ENCODE measurements at regions not wholly inside any gene's neighbourhood (a gene's known extent, or its start where the extent isn't known, plus 50 kb on each side); places are given as distances from the start of the nearest gene placed in this dataset.

- DNase-seq (ENCODE audit: low read depth): no peak
Measured at GRCh38 chr6:165875946-165876345, 212.9 kb upstream of the PDE10A start.

DNA sequence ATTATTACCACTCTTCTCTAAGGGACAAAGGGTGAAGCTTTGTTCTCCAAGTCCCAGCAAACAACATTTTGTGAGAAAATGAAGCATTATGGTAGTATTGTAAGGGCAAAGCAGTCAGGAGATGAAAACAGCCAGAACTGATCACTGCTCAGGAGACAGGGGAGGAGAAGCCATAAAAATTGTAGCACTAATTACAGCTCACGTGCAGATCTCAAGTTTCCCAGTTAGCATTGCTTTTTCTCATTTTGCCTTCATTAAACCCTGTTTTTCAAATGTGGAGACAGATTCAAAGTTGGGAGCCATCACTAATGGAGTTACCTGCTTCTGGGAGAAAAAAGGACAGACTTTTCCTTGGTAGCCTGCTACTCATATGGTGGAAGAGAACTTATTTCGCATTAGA lies 210.9 kb upstream of the PDE10A start:
- DNase-seq (ENCODE audit: low read depth): no peak

GRCh38 chr6:165872811-165873210 lies 209.8 kb upstream of the PDE10A start:
- no peak for DNase-seq (ENCODE audit: low read depth)

DNA sequence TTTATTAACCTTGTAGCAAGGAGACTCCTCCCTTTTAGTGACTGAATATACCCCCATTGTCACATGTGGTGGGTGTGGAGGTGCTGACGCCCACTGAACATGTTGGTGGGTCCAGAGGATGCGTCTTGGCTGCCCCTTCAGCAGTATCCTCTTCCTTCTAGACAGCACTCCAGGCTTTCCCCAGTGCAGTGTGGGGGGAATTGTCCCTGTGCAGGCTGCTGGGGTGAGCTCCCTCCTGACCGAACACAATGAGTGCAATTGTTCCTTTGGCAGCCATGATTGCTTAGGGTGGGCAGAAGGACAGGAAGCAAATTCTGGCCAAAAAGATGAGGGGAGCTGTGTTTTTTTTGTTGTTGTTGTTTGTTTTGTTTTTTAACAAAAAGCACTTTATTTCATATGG lies 209.3 kb upstream of the PDE10A start:
- no peak for DNase-seq (ENCODE audit: low read depth)

- DNase-seq (ENCODE audit: low read depth): no peak
Measured at GRCh38 chr6:165871571-165871970, 208.5 kb upstream of the PDE10A start.

GRCh38 chr6:165869526-165869925 lies 206.5 kb upstream of the PDE10A start:
- no peak for DNase-seq (ENCODE audit: low read depth)

GRCh38 chr6:165864925-165865324 lies 201.9 kb upstream of the PDE10A start:
- no peak for DNase-seq (ENCODE audit: low read depth)

- DNase-seq (ENCODE audit: low read depth): no peak
Measured at GRCh38 chr6:165864218-165864617, 201.2 kb upstream of the PDE10A start.

- no peak for DNase-seq (ENCODE audit: low read depth)
Measured at GRCh38 chr6:165863801-165864200, 200.8 kb upstream of the PDE10A start.

DNA sequence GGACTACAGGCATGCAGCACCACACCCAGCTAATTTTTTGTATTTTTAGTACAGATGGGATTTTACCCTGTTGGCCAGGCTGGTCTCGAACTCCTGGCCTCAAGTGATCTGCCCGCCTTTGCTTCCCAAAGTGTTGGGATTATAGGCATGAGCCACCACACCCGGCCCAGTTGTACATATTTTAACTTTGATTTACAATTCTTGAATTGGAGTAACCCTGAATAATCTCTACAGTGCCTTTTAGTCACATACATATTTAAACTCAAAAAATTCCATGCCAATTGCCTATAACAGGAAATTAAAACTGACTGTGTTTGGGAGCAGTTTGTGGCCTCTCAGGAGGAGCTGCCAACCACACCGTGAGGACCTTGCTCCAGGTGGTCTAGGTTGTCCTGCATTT lies 199.8 kb upstream of the PDE10A start:
- DNase-seq (ENCODE audit: low read depth): no peak

DNA sequence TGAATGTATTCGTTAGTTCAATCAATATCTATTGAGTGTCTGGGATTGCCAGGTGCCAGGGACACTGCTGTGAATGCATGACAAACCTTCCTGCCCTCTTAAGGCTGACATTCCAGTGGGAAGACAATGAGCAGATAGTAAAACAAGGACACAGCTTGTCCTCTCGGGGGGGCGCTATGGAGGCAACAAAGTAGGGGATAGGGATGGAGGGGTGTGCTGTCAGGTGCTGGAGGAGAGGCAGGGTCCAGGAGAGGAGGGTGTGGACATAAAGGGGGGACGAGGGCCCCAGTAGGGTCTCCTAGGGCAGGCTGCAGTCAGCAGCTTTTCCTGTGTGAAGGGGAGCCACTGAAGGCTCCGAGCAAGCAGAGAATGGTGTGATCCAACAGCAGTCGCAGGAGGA lies 198.2 kb upstream of the PDE10A start:
- DNase-seq (ENCODE audit: low read depth): no peak

DNA sequence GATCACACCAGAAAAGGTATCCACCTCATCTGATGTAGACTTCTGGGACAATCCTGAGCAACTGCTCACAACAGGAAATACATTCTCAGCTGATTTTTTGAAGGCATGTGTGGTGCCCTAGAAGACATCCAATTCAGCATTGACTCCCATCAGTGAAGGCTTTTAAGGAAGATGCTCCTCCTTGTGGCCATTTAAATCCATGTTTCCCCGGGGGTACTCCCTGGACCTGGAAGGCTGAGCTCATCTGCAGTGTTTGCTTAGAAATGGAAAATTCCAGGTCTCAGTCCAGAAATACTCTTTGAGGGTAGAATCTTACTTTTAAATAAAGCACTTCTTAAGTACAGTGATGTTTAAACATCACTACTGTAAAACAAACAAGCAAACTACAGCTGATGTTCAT lies 195.5 kb upstream of the PDE10A start:
- DNase-seq (ENCODE audit: low read depth): no peak

DNA sequence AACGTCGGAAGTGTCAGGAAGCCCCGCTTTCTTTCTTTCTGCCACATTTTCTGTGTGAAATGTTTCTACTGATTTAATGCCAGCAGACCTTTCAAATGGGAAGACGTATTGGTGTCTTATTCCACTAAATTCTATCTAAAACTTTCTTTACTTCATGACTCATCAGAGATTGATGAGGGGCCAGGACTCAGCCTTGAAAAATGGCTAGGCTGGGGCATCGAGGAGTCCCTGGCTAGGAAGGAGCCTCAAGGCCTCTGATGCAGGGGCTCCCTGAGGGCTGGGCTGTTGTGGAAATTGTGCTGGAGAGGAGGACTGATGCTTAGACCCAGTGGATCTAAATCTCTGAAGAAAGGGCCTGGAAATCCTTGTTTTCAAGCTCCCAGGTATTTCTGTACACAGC lies 192.8 kb upstream of the PDE10A start:
- no peak for DNase-seq (ENCODE audit: low read depth)

DNA sequence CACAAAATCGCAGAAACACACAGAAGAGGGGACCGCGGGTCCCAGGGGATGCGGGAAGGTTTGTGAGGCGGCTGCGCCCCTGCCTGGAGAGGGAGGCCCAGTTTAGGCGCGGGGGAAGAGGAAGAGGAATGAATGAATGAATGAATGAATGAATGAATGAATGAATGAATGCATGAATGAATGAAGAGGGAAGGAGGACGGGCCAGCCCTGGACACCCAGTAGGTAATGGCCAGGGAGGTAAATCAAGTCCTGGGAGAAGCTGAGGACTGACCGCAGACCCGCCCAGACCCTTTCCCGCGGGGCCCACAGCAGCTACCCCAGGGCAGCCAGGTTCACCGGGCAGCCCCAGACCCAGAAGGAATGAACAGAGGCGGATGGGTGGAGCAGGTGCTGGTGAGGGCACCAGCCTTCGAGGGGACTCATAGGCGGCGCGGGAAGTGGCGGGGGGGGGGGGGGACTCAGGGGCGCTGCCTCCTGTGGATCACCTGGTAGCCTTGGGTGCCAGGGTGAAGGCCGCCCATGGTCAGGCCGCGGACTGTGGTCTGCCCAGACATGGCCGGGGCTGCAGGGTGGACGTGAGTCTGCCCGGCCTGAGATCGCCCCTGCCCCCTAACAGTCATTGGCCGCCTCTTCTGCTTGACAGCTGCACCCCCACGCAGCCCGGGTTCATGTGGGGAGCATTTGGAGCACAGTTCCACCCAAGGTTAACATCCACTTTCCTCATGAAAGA lies 192.0 kb upstream of the PDE10A start:
- DNase-seq (ENCODE audit: low read depth): no peak

GRCh38 chr6:165854061-165854862 lies 191.2 kb upstream of the PDE10A start:
- no peak for DNase-seq (ENCODE audit: low read depth)

- no peak for DNase-seq (ENCODE audit: low read depth)
Measured at GRCh38 chr6:165852676-165853075, 189.6 kb upstream of the PDE10A start.

DNA sequence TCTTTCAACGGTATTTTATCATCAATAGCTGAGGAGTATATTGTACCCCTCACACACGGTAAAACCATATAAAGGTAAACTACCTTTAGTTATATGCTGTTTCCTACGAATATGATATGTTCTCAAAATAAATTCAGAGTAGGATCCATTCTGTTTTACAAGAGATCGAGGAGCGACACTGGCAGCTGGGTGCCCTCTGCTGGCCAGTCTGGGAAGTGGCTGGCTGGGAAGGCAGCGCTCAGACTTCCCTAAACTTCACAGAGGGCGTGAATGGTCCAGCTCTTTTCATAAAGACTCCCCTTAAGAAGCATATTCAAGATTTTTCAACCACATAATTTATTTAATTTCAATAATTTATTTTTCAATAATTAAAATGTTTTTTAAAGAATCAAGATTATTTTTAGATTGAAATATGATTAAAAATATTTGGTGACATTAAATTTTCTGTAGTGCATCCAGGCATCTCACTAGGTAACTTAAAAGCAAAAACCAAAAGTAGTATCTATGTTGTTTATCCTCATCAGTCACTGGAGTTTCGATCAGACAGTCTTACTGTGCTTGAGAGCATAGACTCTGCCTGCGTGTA lies 187.5 kb upstream of the PDE10A start:
- peak; percentile 31 for DNase-seq (ENCODE audit: low read depth)

- no peak for DNase-seq (ENCODE audit: low read depth)
Measured at GRCh38 chr6:165849534-165850430, 186.7 kb upstream of the PDE10A start.

DNA sequence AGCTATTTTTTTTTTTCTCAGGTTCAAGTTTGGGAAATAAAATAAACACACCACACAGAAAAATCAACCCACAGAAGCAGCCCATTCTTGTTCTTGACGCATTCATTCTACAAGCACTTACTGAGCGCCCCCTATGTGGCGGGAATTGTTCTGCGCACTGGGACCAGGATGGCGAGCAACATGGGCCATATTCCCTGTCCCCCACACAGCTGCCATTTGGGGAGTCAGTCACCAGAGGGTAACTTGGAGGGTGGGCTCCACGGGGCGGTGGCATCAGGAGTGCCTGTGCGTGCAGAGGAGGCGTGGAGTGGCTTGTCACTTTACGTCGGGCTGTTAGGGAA lies 185.0 kb upstream of the PDE10A start:
- DNase-seq (ENCODE audit: low read depth): no peak

DNA sequence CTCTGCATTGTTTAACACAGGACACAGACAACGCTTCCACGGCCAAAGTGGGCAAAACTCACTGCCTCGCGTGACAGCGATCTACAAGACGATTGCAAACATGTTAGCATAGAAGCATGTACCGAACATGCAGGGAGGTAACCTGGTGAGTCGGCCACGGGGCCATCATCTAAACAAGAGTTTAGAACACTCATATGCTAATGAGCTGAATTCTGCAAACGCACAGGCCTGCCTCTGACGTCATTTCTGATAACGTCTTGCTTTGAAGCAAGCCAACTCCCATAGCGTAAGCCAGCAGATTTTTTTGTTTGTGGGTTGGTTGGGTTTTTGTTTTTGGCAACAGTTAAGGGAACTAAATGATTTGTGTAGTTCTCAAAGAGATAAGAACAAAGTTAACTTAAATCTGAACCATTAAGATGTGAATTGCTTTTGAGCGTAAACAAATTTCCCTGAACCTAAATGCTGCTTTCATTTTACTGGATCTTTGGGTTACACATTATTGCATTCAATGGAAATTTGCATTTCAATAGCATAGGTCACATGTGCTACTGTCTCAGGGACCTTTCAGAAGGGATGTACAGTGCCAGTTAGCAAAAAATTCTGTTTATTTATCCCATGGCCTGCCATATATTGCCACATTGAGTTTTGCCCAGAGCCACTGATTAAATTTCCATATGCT lies 184.5 kb upstream of the PDE10A start:
- DNase-seq (ENCODE audit: low read depth): no peak

DNA sequence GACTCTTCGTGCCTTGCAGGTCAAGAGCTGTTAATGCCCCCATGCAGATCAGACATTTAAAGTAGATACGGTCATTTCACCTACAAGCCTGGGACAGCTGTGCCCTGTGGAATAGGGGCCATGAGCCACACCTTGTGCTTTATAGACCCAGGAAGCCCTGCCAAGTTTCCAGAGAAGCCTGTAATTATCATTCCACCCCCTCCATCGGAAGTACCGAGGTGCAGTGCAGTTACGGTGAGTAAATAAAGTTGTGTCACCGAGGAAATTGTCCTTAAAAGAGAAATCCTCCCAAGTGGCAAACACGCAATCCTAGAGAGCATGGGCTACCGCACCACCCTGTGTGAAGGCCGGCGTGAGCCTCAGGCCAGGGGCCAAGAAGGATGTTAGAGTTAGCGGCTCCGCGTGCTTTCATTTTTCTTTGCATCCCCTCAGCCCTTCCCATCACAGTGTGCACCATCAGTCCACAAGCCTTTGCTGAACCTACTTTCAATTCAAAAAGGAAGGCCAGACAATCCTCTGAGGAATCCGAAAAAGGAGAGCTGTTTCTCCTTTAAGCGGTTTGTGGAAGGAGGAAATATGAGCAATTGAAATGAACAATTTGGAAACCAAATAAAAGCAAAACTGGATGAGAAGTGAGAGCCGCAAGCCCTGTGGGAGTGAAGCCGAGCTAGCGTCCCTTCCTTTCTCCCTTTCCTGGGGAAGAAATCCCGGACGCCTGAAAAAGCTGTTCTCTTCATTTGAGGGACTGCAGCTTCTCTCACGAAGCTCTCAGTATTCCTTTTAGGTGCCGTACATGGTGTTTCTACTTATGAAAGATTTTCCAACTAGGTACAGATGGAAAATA lies 183.3 kb upstream of the PDE10A start:
- DNase-seq (ENCODE audit: low read depth): no peak

Measured in stromal cell of bone marrow (primary cell).